ENCODE measurements at regions not wholly inside any gene's neighbourhood (a gene's known extent, or its start where the extent isn't known, plus 50 kb on each side); places are given as distances from the start of the nearest gene placed in this dataset.

- ATAC-seq = no peak
- no peak overlapping the region for H3K27ac Mint-ChIP-seq
Observed at GRCh38 chr2:215743066-215743465, 270.3 kb downstream of the MREG start.

GRCh38 chr2:215742021-215742420 lies 271.3 kb downstream of the MREG start:
- no peak overlapping the region for H3K27ac Mint-ChIP-seq
- no peak for DNase-seq
- H3K9me3 Mint-ChIP-seq = no peaks in the 10 kb centered on the region
- no peak overlapping the region for H3K4me3 Mint-ChIP-seq
- no peak for ATAC-seq
- H3K27me3 Mint-ChIP-seq = peaks cover 8% of the 10 kb centered on the region
- H3K4me1 Mint-ChIP-seq = no peaks in the 10 kb centered on the region

More at GRCh38 chr2:215743066-215743465, 270.3 kb downstream of the MREG start:
- Mint-ChIP-seq H3K4me1 (no peaks in the 10 kb centered on the region), H3K27me3 (no peaks in the 10 kb centered on the region), H3K4me3 (no peak overlapping the region), H3K9me3 (no peaks in the 10 kb centered on the region)
- no peak for DNase-seq

GRCh38 chr2:215740071-215740470 lies 273.3 kb downstream of the MREG start:
- Mint-ChIP-seq H3K9me3 (no peaks in the 10 kb centered on the region), H3K27ac (no peak overlapping the region), H3K4me1 (no peaks in the 10 kb centered on the region), H3K4me3 (no peak overlapping the region), H3K27me3 (peaks cover 8% of the 10 kb centered on the region)
- DNase-seq (no peak), ATAC-seq (no peak)

GRCh38 chr2:215738351-215738750 lies 275.0 kb downstream of the MREG start:
- DNase-seq (no peak), ATAC-seq (no peak)
- Mint-ChIP-seq H3K27ac (no peak overlapping the region), H3K27me3 (peaks cover 8% of the 10 kb centered on the region), H3K9me3 (no peaks in the 10 kb centered on the region), H3K4me1 (no peaks in the 10 kb centered on the region), H3K4me3 (no peak overlapping the region)

- no peaks in the 10 kb centered on the region for H3K9me3 Mint-ChIP-seq
- ATAC-seq = no peak
- no peak overlapping the region for H3K27ac Mint-ChIP-seq
- H3K27me3 Mint-ChIP-seq = peaks cover 8% of the 10 kb centered on the region
- no peak overlapping the region for H3K4me3 Mint-ChIP-seq
- no peak for DNase-seq
- no peaks in the 10 kb centered on the region for H3K4me1 Mint-ChIP-seq
Observed at GRCh38 chr2:215737477-215737876, 275.9 kb downstream of the MREG start.

- DNase-seq (no peak), ATAC-seq (no peak)
- H3K27ac Mint-ChIP-seq = no peak overlapping the region
Observed at GRCh38 chr2:215736653-215737290, 276.6 kb downstream of the MREG start.

DNA sequence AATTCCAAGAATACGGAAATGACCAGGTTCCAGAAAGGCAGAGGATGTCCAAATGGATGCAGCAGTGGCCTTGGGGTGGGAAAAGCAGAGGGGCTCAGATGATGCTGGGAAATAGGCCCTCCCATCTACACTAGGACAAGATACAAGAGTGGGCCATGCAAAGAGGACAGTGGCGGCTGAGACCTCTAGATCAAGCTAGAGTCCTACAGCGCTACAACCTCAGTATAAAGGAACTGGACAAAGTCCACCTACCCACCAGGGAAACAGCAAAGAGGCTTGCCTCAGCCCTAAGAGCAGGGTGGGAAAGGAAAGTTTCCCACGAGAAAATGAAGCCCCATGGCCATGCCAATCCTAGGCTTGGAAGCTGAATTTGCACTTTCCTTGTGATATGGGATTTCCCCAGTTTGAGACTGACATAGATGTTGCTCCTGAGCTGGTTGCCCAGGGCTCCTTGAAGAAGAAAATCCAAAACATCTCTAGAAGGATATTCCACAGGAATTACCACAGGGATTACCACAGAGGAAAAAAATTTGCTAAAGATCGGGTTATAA lies 282.2 kb downstream of the MREG start:
- no peaks in the 10 kb centered on the region for H3K4me1 Mint-ChIP-seq
- no peaks in the 10 kb centered on the region for H3K27me3 Mint-ChIP-seq
- DNase-seq (no peak), ATAC-seq (no peak)
- no peak overlapping the region for H3K27ac Mint-ChIP-seq
- no peak overlapping the region for H3K4me3 Mint-ChIP-seq
- no peaks in the 10 kb centered on the region for H3K9me3 Mint-ChIP-seq

More at GRCh38 chr2:215736653-215737290, 276.6 kb downstream of the MREG start:
- Mint-ChIP-seq H3K4me3 (no peak overlapping the region), H3K4me1 (no peaks in the 10 kb centered on the region), H3K27me3 (peaks cover 8% of the 10 kb centered on the region), H3K9me3 (no peaks in the 10 kb centered on the region)

- DNase-seq (no peak), ATAC-seq (no peak)
- H3K9me3 Mint-ChIP-seq = no peaks in the 10 kb centered on the region
- no peaks in the 10 kb centered on the region for H3K4me1 Mint-ChIP-seq
- H3K4me3 Mint-ChIP-seq = no peak overlapping the region
- H3K27ac Mint-ChIP-seq = no peak overlapping the region
- H3K27me3 Mint-ChIP-seq = no peaks in the 10 kb centered on the region
Observed at GRCh38 chr2:215729985-215730620, 283.2 kb downstream of the MREG start.

DNA sequence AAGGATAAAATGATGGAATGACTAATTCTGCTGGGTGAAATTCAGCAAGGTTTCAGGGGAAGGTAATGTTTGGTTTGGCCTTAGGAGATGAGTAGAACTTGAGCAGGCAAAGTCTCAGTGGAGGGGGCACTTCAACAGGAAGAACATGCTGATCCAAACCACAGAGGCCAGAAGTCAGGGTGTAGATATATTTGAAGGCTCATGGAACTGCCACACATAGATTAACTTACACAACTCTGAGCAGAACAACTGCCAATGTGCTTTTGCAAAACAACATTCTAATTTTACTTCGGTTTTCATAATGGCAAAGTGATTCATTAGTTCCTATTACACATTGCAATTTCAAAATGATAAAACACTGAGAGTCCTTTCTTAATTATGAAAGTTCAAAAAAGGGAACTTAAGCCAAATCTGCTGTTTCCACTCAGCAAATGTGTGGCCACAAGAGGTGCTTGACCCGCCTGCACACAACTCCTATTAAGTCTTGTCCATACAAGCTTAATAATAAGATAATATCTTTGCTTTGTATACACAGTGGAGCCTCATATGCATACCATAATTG lies 284.8 kb downstream of the MREG start:
- ATAC-seq (no peak), DNase-seq (no peak)
- H3K27me3 Mint-ChIP-seq = no peaks in the 10 kb centered on the region
- no peak overlapping the region for H3K27ac Mint-ChIP-seq
- no peaks in the 10 kb centered on the region for H3K4me1 Mint-ChIP-seq
- no peak overlapping the region for H3K4me3 Mint-ChIP-seq
- H3K9me3 Mint-ChIP-seq = no peaks in the 10 kb centered on the region

GRCh38 chr2:215727507-215728503 lies 285.5 kb downstream of the MREG start:
- no peak for DNase-seq
- no peaks in the 10 kb centered on the region for H3K4me1 Mint-ChIP-seq

GRCh38 chr2:215726070-215726469 lies 287.3 kb downstream of the MREG start:
- H3K27ac Mint-ChIP-seq = no peak overlapping the region
- no peak overlapping the region for H3K4me3 Mint-ChIP-seq
- H3K27me3 Mint-ChIP-seq = no peaks in the 10 kb centered on the region
- no peaks in the 10 kb centered on the region for H3K4me1 Mint-ChIP-seq
- DNase-seq (no peak), ATAC-seq (no peak)
- H3K9me3 Mint-ChIP-seq = peaks cover 0 to 6% of the 10 kb centered on the region in 2 donors

More at GRCh38 chr2:215727507-215728503, 285.5 kb downstream of the MREG start:
- Mint-ChIP-seq H3K27me3 (no peaks in the 10 kb centered on the region), H3K27ac (no peak overlapping the region), H3K9me3 (no peaks in the 10 kb centered on the region), H3K4me3 (no peak overlapping the region)
- ATAC-seq = no peak

- Mint-ChIP-seq H3K27ac (no peak overlapping the region), H3K9me3 (peaks cover 0 to 6% of the 10 kb centered on the region in 2 donors), H3K4me1 (no peaks in the 10 kb centered on the region), H3K27me3 (no peaks in the 10 kb centered on the region), H3K4me3 (no peak overlapping the region)
- no peak for DNase-seq
- no peak for ATAC-seq
Observed at GRCh38 chr2:215724146-215724545, 288.3 kb upstream of the FN1 start.

DNA sequence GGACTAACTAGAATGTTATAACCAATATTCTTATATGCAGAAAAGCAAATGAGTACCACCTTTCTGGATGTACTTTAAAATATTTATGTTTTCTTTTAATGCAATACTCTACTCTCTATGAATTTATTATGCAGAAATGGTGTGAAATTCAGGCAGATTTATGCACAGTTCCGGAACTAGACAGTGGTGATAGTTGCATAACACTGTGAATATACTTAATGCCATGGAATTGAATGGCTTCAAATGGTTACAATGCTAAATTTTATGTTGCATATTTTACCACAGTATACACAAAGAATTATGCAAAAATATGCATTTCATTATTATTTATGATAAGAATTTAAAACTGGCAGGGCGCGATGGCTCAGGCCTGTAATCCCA lies 287.8 kb upstream of the FN1 start:
- Mint-ChIP-seq H3K4me1 (no peaks in the 10 kb centered on the region), H3K4me3 (no peak overlapping the region), H3K27ac (no peak overlapping the region), H3K9me3 (peaks cover 0 to 6% of the 10 kb centered on the region in 2 donors), H3K27me3 (no peaks in the 10 kb centered on the region)
- DNase-seq (no peak), ATAC-seq (no peak)

DNA sequence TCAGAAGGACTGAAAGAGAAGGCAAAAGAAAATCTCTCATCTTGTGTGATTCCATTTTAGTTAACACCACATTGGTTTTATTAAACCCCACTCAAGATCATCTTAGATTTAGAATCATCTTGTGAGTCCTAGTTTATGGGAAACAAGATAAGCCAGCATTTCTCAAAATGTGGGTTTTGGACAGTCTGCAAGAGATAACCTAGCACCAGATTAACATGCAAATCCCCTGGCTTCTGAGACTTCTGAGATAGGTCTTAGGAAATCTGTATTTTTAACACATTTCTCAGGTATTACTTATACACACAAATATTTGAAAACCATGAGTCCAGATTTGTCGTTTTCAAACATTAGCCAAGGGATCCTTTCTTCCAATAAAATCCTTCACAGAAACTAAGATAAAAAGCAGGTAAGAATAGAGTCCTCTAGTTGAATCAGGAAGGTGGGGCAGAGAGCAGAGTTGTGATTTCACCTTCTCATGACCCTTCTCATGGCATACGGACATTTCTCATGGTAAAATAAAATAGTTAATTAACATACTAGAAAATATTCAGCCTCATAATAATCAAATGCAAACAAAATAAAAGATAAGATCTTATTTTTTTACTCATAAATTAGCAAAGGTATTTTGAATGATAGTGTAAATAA lies 287.2 kb upstream of the FN1 start:
- Mint-ChIP-seq H3K27me3 (no peaks in the 10 kb centered on the region), H3K9me3 (peaks cover 0 to 6% of the 10 kb centered on the region in 2 donors), H3K4me1 (no peaks in the 10 kb centered on the region), H3K4me3 (no peak overlapping the region), H3K27ac (no peak overlapping the region)
- DNase-seq (no peak), ATAC-seq (no peak)

DNA sequence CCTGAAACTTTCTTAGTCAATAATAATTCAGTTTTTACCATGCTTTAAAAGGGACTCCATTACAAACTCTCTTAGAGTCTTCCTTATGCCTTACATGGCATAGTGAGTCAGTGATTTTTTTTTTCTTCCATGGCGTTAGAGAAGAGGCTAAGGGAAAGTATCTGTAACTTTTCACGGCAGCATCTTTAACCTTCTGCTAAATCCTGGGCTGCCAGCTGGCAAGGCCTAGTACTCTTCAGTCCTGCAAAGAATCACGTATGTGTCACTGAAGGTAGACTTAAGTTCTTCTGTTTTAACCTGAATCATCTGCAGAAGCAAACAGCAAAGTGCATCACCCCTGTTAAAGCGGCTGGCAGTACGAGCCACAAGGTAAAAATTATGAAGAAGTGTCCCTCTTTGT lies 286.3 kb upstream of the FN1 start:
- no peaks in the 10 kb centered on the region for H3K4me1 Mint-ChIP-seq
- DNase-seq = no peak
- ATAC-seq = no peak
- H3K9me3 Mint-ChIP-seq = peaks cover 0 to 6% of the 10 kb centered on the region in 2 donors
- no peak overlapping the region for H3K27ac Mint-ChIP-seq
- H3K4me3 Mint-ChIP-seq = no peak overlapping the region
- H3K27me3 Mint-ChIP-seq = no peaks in the 10 kb centered on the region

Measured in stimulated activated naive CD8-positive, alpha-beta T cell treated with anti-CD3 and anti-CD28 coated beads, Interleukin-15, amount 100 ng/mL, for 72 hours (primary cell).